SK-N-MC (cell line): ENCODE measurements at regions not wholly inside any gene's neighbourhood (a gene's known extent, or its start where the extent isn't known, plus 50 kb on each side); places are given as distances from the start of the nearest gene placed in this dataset.

Experiments used
- EZH2 ChIP-seq: fragments of 200-600 bp; sonication (generic); IDR thresholded peaks from one replicate; pipeline ENCODE4 v1.6.1; 2017; ENCODE audit warnings: antibody characterized with exemption
- POLR2AphosphoS5 ChIP-seq: IDR thresholded peaks from 2 replicates; pipeline ENCODE4 v1.6.1; 2012; ENCODE audit warnings: mild to moderate bottlenecking, low read depth, low read length, borderline replicate concordance

GRCh38 chr12:5191803-5192538 is 148.3 kb downstream of the KCNA5 start:
- no peak for TF ChIP-seq POLR2AphosphoS5
- no peak for TF ChIP-seq EZH2
